ENCODE measurements at regions not wholly inside any gene's neighbourhood (a gene's known extent, or its start where the extent isn't known, plus 50 kb on each side); places are given as distances from the start of the nearest gene placed in this dataset.

DNA sequence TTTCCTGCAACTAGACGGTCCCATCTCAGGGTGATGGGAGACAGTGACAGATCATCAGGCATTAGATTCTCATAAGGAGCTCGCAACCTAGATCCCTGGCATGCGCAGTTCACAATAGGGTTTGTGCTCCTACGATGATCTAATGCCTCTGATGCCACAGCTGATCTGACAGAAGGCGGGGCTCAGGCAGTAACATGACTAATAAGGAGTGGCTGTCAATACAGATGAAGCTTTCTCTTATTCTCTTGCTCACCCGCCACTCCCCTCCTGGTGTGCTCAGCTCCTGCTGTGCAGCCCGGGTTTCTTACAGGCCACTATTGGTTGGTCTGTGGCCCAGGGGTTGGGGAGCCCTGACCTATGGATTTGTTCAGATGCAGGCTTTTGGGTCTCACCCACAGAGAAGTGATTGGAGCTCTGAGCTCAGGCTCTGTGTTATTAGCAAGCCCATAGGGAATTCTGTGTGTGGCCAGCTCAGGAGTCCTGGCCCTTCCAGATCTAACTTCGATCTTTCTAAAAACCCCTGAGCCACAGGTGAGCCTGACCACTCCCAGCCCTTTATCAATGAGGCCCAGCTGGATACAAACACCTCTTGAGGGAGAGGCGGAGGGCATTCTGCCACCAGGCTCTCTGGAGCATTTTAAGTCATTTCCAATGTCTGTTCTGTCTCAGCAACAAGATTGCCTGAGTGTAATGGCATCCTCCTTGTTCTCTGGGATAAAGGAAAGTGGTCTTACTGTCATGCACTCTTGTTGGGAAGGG lies 351.8 kb downstream of the BUD13 start:
- TF ChIP-seq, protein P1, sequence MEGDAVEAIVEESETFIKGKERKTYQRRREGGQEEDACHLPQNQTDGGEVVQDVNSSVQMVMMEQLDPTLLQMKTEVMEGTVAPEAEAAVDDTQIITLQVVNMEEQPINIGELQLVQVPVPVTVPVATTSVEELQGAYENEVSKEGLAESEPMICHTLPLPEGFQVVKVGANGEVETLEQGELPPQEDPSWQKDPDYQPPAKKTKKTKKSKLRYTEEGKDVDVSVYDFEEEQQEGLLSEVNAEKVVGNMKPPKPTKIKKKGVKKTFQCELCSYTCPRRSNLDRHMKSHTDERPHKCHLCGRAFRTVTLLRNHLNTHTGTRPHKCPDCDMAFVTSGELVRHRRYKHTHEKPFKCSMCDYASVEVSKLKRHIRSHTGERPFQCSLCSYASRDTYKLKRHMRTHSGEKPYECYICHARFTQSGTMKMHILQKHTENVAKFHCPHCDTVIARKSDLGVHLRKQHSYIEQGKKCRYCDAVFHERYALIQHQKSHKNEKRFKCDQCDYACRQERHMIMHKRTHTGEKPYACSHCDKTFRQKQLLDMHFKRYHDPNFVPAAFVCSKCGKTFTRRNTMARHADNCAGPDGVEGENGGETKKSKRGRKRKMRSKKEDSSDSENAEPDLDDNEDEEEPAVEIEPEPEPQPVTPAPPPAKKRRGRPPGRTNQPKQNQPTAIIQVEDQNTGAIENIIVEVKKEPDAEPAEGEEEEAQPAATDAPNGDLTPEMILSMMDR (IDR thresholded peaks at IDR 0.05), result no peak
- TF ChIP-seq EP300 (IDR thresholded peaks at IDR 0.05; ENCODE audit: borderline replicate concordance in 1 of 2, low read depth in 1 of 2, low read length in 1 of 2) (no peak), YY1 (IDR thresholded peaks at IDR 0.05; ENCODE audit: low read depth) (no peak), TCF12 (IDR thresholded peaks at IDR 0.05) (no peak), POLR2AphosphoS5 (IDR thresholded peaks at IDR 0.05; ENCODE audit: low read depth, low read length) (no peak), EZH2phosphoT487 (IDR thresholded peaks at IDR 0.05; ENCODE audit: borderline replicate concordance, low read depth) (no peak), SMC3 (IDR thresholded peaks at IDR 0.05; ENCODE audit: low read depth, low read length) (no peak)

Data from SK-N-SH (cell line).